ENCODE measurements at regions not wholly inside any gene's neighbourhood (a gene's known extent, or its start where the extent isn't known, plus 50 kb on each side); places are given as distances from the start of the nearest gene placed in this dataset.

GRCh38 chr5:106584268-106584667 is 1086.5 kb downstream of the EFNA5 start (continued):
- TF ChIP-seq MAX (IDR thresholded peaks at IDR 0.05; ENCODE audit: low read depth) = no peak
- TF ChIP-seq FOXJ3 (CRISPR knock-in tag; IDR thresholded peaks at IDR 0.05) = no peak
- TF ChIP-seq PBX3 (IDR thresholded peaks at IDR 0.05) = no peak
- no peak for TF ChIP-seq ELF1 (IDR thresholded peaks at IDR 0.05)
- TF ChIP-seq TCF12 (IDR thresholded peaks at IDR 0.05) = no peak

GRCh38 chr5:106578736-106579135 is 1092.0 kb downstream of the EFNA5 start:
- Histone ChIP-seq H3K4me1 (ENCODE audit: control insufficient read depth in 1 of 2, insufficient read depth in 2 of 2, low read depth in 1 of 2, low read length in 1 of 2) (no peaks in the 10 kb centered on the region), H3K9me3 (no peaks in the 10 kb centered on the region), H2AFZ (ENCODE audit: low read depth) (no peak overlapping the region), H3K79me2 (ENCODE audit: insufficient read depth) (no peaks in the 10 kb centered on the region), H3K27ac (ENCODE audit: low read depth in 2 of 2, low read length in 1 of 2) (no peak overlapping the region), H3F3A (replicated peaks; ENCODE audit: insufficient read depth) (no peaks in the 10 kb centered on the region), H3K9me2 (no peaks in the 10 kb centered on the region), H3K36me3 (replicated peaks in 1 of 2; ENCODE audit: control insufficient read depth in 1 of 2, insufficient read depth in 2 of 2, low read length in 1 of 2) (no peaks in the 10 kb centered on the region), H3K27me3 (ENCODE audit: insufficient read depth) (no peaks in the 10 kb centered on the region), H4K20me1 (ENCODE audit: insufficient read depth) (no peaks in the 10 kb centered on the region), H3K9ac (no peak overlapping the region), H3K4me3 (ENCODE audit: low read depth in 2 of 2, low read length in 1 of 2) (no peak overlapping the region), H3K4me2 (no peak overlapping the region)
- WGBS (ENCODE audit: low lambda C conversion rate) = 76% methylated on average over 2 of the region's 2 CpGs
- CTCF ChIA-PET = no interaction called here
- DNase-seq = no peak
- no peak for TF ChIP-seq FOSL2 (IDR thresholded peaks at IDR 0.05; ENCODE audit: borderline replicate concordance, low read depth)
- POLR2A ChIA-PET = no interaction called here

DNA sequence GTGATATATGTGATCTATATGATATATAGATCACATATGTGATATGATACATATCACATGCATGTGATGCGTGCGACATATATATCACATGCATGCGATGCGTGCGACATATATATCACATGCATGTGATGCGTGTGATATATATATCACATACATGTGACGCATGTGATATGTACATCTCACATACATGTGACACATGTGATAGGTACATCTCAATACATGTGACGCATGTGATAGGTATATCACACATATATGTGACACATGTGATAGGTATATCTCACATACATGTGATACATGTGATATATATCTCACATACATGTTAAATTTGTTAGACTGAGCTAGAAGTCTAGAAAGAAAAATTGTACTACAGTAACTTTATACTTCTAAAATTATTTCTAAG is 1095.9 kb downstream of the EFNA5 start:
- no peak for DNase-seq
- no peak overlapping the region for H3K9ac ChIP-seq
- H3K4me1 ChIP-seq (ENCODE audit: control insufficient read depth in 1 of 2, insufficient read depth in 2 of 2, low read depth in 1 of 2, low read length in 1 of 2) = no peaks in the 10 kb centered on the region
- H3K36me3 ChIP-seq (replicated peaks in 1 of 2; ENCODE audit: control insufficient read depth in 1 of 2, insufficient read depth in 2 of 2, low read length in 1 of 2) = no peaks in the 10 kb centered on the region
- H3F3A ChIP-seq (replicated peaks; ENCODE audit: insufficient read depth) = no peaks in the 10 kb centered on the region
- no peak overlapping the region for H2AFZ ChIP-seq (ENCODE audit: low read depth)
- H3K4me3 ChIP-seq (ENCODE audit: low read depth in 2 of 2, low read length in 1 of 2) = no peak overlapping the region
- H3K9me2 ChIP-seq = 0 out of 2 replicates have a peak, but pooled peaks cover 2% of the 10 kb centered on the region
- H3K27me3 ChIP-seq (ENCODE audit: insufficient read depth) = no peaks in the 10 kb centered on the region
- no peaks in the 10 kb centered on the region; the same call in 1 of the 2 replicates for H3K9me3 ChIP-seq
- H4K20me1 ChIP-seq (ENCODE audit: insufficient read depth) = no peaks in the 10 kb centered on the region
- ChIA-PET POLR2A (no interaction called here), CTCF (no interaction called here)
- WGBS (ENCODE audit: low lambda C conversion rate) = 95% methylated on average over 8 of the region's 8 CpGs
- H3K4me2 ChIP-seq = no peak overlapping the region
- H3K79me2 ChIP-seq (ENCODE audit: insufficient read depth) = no peaks in the 10 kb centered on the region
- H3K27ac ChIP-seq (ENCODE audit: low read depth in 2 of 2, low read length in 1 of 2) = no peak overlapping the region
- TF ChIP-seq RAD21 (IDR thresholded peaks at IDR 0.05; ENCODE audit: low read length) (no peak), ZBTB33 (IDR thresholded peaks at IDR 0.05; ENCODE audit: borderline replicate concordance, low read depth) (no peak), CHD2 (IDR thresholded peaks at IDR 0.05; ENCODE audit: low read length, partially characterized antibody) (no peak), USF1 (IDR thresholded peaks at IDR 0.05; ENCODE audit: borderline replicate concordance, low read depth) (no peak), MXI1 (IDR thresholded peaks at IDR 0.05; ENCODE audit: low read depth, low read length) (no peak), TEAD4 (IDR thresholded peaks at IDR 0.05; ENCODE audit: borderline replicate concordance, insufficient read depth) (no peak), SMC3 (IDR thresholded peaks at IDR 0.05; ENCODE audit: low read depth, low read length) (no peak), IRF3 (IDR thresholded peaks at IDR 0.05; ENCODE audit: low read depth, low read length) (no peak), YY1 (IDR thresholded peaks at IDR 0.05; ENCODE audit: low read depth) (no peak), NRF1 (IDR thresholded peaks at IDR 0.05; ENCODE audit: low read depth, low read length) (no peak), REST (IDR thresholded peaks at IDR 0.05; ENCODE audit: low read depth, low read length) (no peak), MAX (IDR thresholded peaks at IDR 0.05; ENCODE audit: low read depth) (no peak), TCF12 (IDR thresholded peaks at IDR 0.05) (no peak), TAF1 (IDR thresholded peaks at IDR 0.05; ENCODE audit: borderline replicate concordance, low read depth, low read length) (no peak)
